HCT116 (cell line): ENCODE measurements at regions not wholly inside any gene's neighbourhood (a gene's known extent, or its start where the extent isn't known, plus 50 kb on each side); places are given as distances from the start of the nearest gene placed in this dataset.
"Not testable (repeated sequence)": the region's sequence is repeated elsewhere in the genome, so short reads cannot be mapped to it uniquely, and the experiment has no call there.

Experiments used
- ATAC-seq: fragments of 200-7000 bp; cut with Tn5 transposase; 2 replicates; pipeline ENCODE4 v1.9.1; 2020; ENCODE audit warnings: mild to moderate bottlenecking, moderate library complexity
- BruUV-seq: library from RNA; stranded (reverse); fragments of 400-500 nt; replicated peaks from 2 replicates; lab custom pipeline; 2021; lab: Mats Ljungman, UMichigan
- CTCF ChIA-PET: fragments of 300-600 bp; sonication (Branson Sonifier 250); formaldehyde crosslinking; loops from one replicate; lab custom pipeline; 2021; ENCODE audit warnings: antibody characterized with exemption; lab: Charles Lee
- POLR2A ChIA-PET: fragments of 300-600, 350-600 bp; sonication (Branson Sonifier 250); formaldehyde crosslinking; loops from one replicate; lab custom pipeline; 2021; ENCODE audit warnings: antibody characterized with exemption; lab: Charles Lee
- RAD21 ChIA-PET, 2 experiments: fragments of 300-600 bp; sonication (Branson Sonifier 250); formaldehyde crosslinking; loops; one replicate each; lab custom pipeline; 2023; ENCODE audit warnings: low total read pairs in 2 of 2; ENCODE audit not compliant: uncharacterized antibody in 2 of 2, unreplicated experiment in 2 of 2, low non-redundant PET in 1 of 2; lab: Charles Lee
- DNase-seq: peaks from one replicate; pipeline ENCODE4 v3.0.0-alpha.2; 2010; ENCODE audit warnings: low read depth, low spot score
- H2AFZ ChIP-seq: fragments of 200-600 bp; shearing (Covaris generic), sonication (generic); 2 replicates; pipeline ENCODE4 v1.6.1; 2017; ENCODE audit warnings: low read depth, mixed run types, mixed read lengths, antibody characterized with exemption, low read length; ENCODE audit not compliant: poor library complexity, severe bottlenecking
- H3K27ac ChIP-seq: 2 replicates; pipeline ENCODE4 v1.5.1; 2012; ENCODE audit warnings: low read depth, low read length
- H3K27me3 ChIP-seq: fragments of 200-600 bp; sonication (generic); 2 replicates; pipeline ENCODE4 v1.6.1; 2016; ENCODE audit warnings: mixed run types, low read length, mixed read lengths; ENCODE audit not compliant: insufficient read depth
- H3K36me3 ChIP-seq, 2 experiments: fragments of 200-500 bp in 1 of 2; fragments of 200-600 bp in 1 of 2; sonication (Bioruptor generic) in 1 of 2; sonication (generic) in 1 of 2; 2 replicates each; pipeline versions ENCODE4 v1.5.1 to v1.6.1; 2014 to 2016; ENCODE audit warnings: low read length in 2 of 2, inconsistent platforms in 1 of 2, mixed read lengths in 1 of 2, mixed run types in 1 of 2; ENCODE audit not compliant: insufficient read depth in 2 of 2, control insufficient read depth in 1 of 2
- H3K4me1 ChIP-seq, 2 experiments: fragments of 200-600 bp in 1 of 2; sonication (generic) in 1 of 2; 2 replicates each; pipeline versions ENCODE4 v1.5.1 to v1.6.1; 2012 to 2017; ENCODE audit warnings: low read length in 2 of 2, inconsistent platforms in 1 of 2, mild to moderate bottlenecking in 1 of 2, mixed read lengths in 1 of 2, mixed run types in 1 of 2, moderate library complexity in 1 of 2; ENCODE audit not compliant: insufficient read depth in 2 of 2, control insufficient read depth in 1 of 2
- H3K4me2 ChIP-seq: fragments of 200-600 bp; sonication (generic); 2 replicates; pipeline ENCODE4 v1.6.1; 2017; ENCODE audit warnings: mixed run types, low read length, mixed read lengths
- H3K4me3 ChIP-seq, 2 experiments: fragments of 200-600 bp in 1 of 2; sonication (generic) in 1 of 2; replicated peaks in 1 of 2; 2 replicates each; pipeline ENCODE4 v1.5.1; 2011 to 2016; ENCODE audit warnings: low read length in 2 of 2, control low read depth in 1 of 2, low read depth in 1 of 2, mild to moderate bottlenecking in 1 of 2, mixed read lengths in 1 of 2, mixed run types in 1 of 2
- H3K79me2 ChIP-seq: fragments of 200-600 bp; sonication (generic); 2 replicates; pipeline ENCODE4 v1.6.1; 2017; ENCODE audit warnings: mild to moderate bottlenecking, mixed run types, low read length, moderate library complexity, mixed read lengths; ENCODE audit not compliant: insufficient read depth
- H3K9ac ChIP-seq: fragments of 200-600 bp; sonication (generic); 2 replicates; pipeline ENCODE4 v1.6.1; 2016; ENCODE audit warnings: low read length, mixed read lengths
- H3K9me2 ChIP-seq: fragments of 200-600 bp; sonication (generic), shearing (Covaris generic); 2 replicates; pipeline ENCODE4 v1.6.1; 2017; ENCODE audit warnings: mixed run types, mild to moderate bottlenecking, moderate library complexity; ENCODE audit not compliant: insufficient read depth
- H3K9me3 ChIP-seq, 2 experiments: fragments of 200-500 bp in 1 of 2; fragments of 200-600 bp in 1 of 2; sonication (Bioruptor generic) in 1 of 2; sonication (generic) in 1 of 2; 2 replicates each; pipeline ENCODE4 v1.6.1; 2014 to 2017; ENCODE audit warnings: low read length in 2 of 2, mixed read lengths in 2 of 2, inconsistent platforms in 1 of 2, low read depth in 1 of 2, mild to moderate bottlenecking in 1 of 2, mixed run types in 1 of 2, moderate library complexity in 1 of 2; ENCODE audit not compliant: control insufficient read depth in 1 of 2, insufficient read depth in 1 of 2
- H4K20me1 ChIP-seq: fragments of 200-600 bp; sonication (generic), shearing (Covaris generic); 2 replicates; pipeline ENCODE4 v1.6.1; 2017; ENCODE audit warnings: mixed run types, mild to moderate bottlenecking, moderate library complexity; ENCODE audit not compliant: insufficient read depth
- SIN3A ChIP-seq: IDR thresholded peaks from 2 replicates; pipeline ENCODE4 v1.6.1; 2012; ENCODE audit warnings: low read depth
- SP1 ChIP-seq: IDR thresholded peaks from 2 replicates; pipeline ENCODE4 v1.6.1; 2012; ENCODE audit warnings: low read depth
- intact Hi-C: fragments of 100-400 bp; cut with micrococcal nuclease; formaldehyde crosslinking; loops from 2 replicates; pipeline ENCODE4 v1.10.0; 2022

GRCh38 chr20:47897461-47897860 lies 112.2 kb upstream of the SULF2 start:
- ChIA-PET CTCF (no interaction called here), RAD21 (no interaction called here), POLR2A (no interaction called here)
- H3K9me2 ChIP-seq, result no peaks in the 10 kb centered on the region
- no peak overlapping the region for H3K4me2 ChIP-seq
- no TSS peak for BruUV-seq
- no peaks in the 10 kb centered on the region for H3K4me1 ChIP-seq
- no peak for ATAC-seq
- no peaks in the 10 kb centered on the region for H4K20me1 ChIP-seq
- H3K79me2 ChIP-seq, result no peaks in the 10 kb centered on the region
- no peak overlapping the region for H2AFZ ChIP-seq
- H3K9me3 ChIP-seq, result no peaks in the 10 kb centered on the region
- no peak overlapping the region for H3K27ac ChIP-seq
- no peak overlapping the region for H3K9ac ChIP-seq
- intact Hi-C loops, result loop anchor here (10.0 kb wide), 1 partner anchor 83 kb away; no protein-coding TSS in a partner anchor
- no peak overlapping the region for H3K4me3 ChIP-seq
- no peak for DNase-seq
- no peaks in the 10 kb centered on the region for H3K36me3 ChIP-seq
- peaks cover 4% of the 10 kb centered on the region; the same call in 1 of the 2 replicates for H3K27me3 ChIP-seq
- no peak for TF ChIP-seq SIN3A
- TF ChIP-seq SP1, result no peak

GRCh38 chr20:47892681-47893080 lies 107.4 kb upstream of the SULF2 start:
- H3K79me2 ChIP-seq, H3K9me2 ChIP-seq, H4K20me1 ChIP-seq, BruUV-seq, H3K27me3 ChIP-seq, DNase-seq, POLR2A ChIA-PET, H3K9me3 ChIP-seq, H3K4me3 ChIP-seq, H2AFZ ChIP-seq, ATAC-seq, H3K9ac ChIP-seq, H3K4me2 ChIP-seq, H3K4me1 ChIP-seq, H3K27ac ChIP-seq, CTCF ChIA-PET, H3K36me3 ChIP-seq, RAD21 ChIA-PET: not testable (repeated sequence)
- intact Hi-C loops, result loop anchor here (5.0 to 10.0 kb wide), 2 partner anchors 78 to 625 kb away; no protein-coding TSS in a partner anchor

GRCh38 chr20:47890708-47891107 lies 105.4 kb upstream of the SULF2 start:
- H3K4me2 ChIP-seq, H3K79me2 ChIP-seq, RAD21 ChIA-PET, H3K27ac ChIP-seq, DNase-seq, H3K4me1 ChIP-seq, H3K9me3 ChIP-seq, H3K4me3 ChIP-seq, ATAC-seq, H3K9ac ChIP-seq, BruUV-seq, H3K36me3 ChIP-seq, H2AFZ ChIP-seq, H3K9me2 ChIP-seq, H3K27me3 ChIP-seq, H4K20me1 ChIP-seq, POLR2A ChIA-PET, CTCF ChIA-PET: not testable (repeated sequence)
- intact Hi-C loops, result loop anchor here (5.0 to 10.0 kb wide), 2 partner anchors 76 to 627 kb away; no protein-coding TSS in a partner anchor

- H2AFZ ChIP-seq, POLR2A ChIA-PET, H3K36me3 ChIP-seq, H3K9me2 ChIP-seq, H3K27ac ChIP-seq, H3K79me2 ChIP-seq, H4K20me1 ChIP-seq, H3K4me3 ChIP-seq, ATAC-seq, H3K9ac ChIP-seq, BruUV-seq, RAD21 ChIA-PET, H3K9me3 ChIP-seq, H3K4me1 ChIP-seq, CTCF ChIA-PET, DNase-seq, H3K27me3 ChIP-seq, H3K4me2 ChIP-seq: not testable (repeated sequence)
- intact Hi-C loops, result loop anchor here (5.0 to 10.0 kb wide), 2 partner anchors 75 to 628 kb away; no protein-coding TSS in a partner anchor
These were observed 104.5 kb upstream of the SULF2 start for GRCh38 chr20:47889751-47890150.
